ENCODE measurements at regions not wholly inside any gene's neighbourhood (a gene's known extent, or its start where the extent isn't known, plus 50 kb on each side); places are given as distances from the start of the nearest gene placed in this dataset.
"Not testable (repeated sequence)": the region's sequence is repeated elsewhere in the genome, so short reads cannot be mapped to it uniquely, and the experiment has no call there.

DNA sequence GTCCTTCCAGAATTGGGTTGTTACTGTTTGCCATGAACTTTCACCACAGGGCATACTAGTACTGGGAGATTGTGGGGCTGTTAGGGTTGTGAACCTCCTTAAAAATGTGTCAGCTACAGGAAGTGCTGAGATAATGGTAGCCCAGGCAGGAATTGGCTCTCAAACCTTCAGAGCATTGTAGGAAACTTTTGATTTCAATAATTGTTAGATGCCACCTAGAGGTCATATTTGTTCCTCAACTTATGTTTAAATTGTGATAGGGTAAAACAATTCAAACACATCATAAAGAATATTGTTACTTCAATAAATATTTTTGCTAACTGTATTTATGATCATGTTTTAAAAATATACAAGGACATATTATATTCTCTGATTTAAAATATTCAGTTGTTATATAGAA, 594.6 kb downstream of the ADCYAP1 start:
- DNase-seq = no peak

DNA sequence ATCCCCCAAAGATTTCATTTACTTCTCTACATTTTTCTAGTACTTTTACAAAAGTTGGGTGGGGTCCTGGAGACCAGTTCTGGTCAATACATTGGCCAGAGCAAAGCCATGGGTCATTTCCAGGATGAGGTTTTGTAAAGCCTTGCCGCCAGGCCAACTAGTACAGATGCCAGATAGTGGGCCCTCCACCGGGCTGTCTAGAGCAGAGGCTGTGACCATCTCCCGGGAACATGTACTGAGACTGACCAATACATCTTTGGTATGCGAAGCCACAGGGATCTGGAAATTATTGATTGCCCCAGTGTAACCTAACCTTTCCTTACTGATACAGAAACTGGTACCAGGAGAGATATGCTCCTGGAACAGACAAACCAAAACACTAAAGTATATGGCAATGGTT, 599.2 kb downstream of the ADCYAP1 start:
- no peak for DNase-seq

DNA sequence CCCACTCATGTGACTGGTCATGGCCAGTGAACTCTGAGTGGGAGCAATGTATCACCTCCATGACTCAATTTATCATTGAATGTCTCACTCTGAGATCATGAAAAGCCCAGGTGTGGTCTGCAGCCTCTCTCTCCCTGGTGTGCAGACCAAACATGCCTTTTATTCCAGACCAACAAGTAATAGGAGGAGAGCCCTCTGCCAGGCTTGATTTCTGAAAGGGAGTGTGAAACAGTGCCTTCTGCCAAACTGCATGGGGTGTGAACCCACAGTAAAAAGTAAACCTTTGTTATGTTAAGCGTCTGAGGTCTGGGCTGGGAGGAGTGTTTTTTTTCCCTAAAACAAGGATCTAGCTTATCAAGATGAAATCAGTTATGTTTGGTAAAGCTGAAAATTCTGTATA, 601.2 kb downstream of the ADCYAP1 start:
- DNase-seq = no peak

DNA sequence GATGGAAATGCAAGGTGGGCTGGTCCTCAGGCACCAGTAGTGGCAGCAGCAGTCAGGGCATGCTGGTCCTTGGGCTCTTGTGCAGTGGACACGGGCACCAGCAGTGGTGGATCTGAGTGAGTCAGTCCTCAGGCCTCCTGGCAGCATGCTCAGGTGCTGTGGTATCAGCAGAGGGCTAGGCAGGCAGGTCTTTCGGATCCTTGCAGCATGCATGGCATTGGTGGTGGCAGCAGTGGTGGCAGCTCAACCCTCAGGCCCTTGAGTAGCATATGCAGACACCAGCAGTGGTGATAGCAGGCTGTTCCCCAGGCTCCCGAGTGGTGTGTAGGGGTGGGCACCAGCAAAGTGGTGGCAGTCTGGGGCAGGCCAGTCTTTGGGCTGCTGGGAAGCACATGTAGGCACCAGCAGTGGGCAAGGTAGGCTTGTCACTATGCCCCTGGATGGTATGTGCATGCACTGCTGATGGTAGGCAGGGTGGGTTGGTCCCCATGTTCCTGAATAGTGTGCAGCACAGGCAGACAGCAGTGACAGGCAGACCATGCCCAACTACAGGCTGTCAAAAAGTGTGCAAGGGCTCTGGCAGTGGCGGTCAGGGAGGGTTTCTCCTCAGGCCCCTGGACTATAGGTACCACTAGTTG, 606.0 kb downstream of the ADCYAP1 start:
- DNase-seq = no peak

DNA sequence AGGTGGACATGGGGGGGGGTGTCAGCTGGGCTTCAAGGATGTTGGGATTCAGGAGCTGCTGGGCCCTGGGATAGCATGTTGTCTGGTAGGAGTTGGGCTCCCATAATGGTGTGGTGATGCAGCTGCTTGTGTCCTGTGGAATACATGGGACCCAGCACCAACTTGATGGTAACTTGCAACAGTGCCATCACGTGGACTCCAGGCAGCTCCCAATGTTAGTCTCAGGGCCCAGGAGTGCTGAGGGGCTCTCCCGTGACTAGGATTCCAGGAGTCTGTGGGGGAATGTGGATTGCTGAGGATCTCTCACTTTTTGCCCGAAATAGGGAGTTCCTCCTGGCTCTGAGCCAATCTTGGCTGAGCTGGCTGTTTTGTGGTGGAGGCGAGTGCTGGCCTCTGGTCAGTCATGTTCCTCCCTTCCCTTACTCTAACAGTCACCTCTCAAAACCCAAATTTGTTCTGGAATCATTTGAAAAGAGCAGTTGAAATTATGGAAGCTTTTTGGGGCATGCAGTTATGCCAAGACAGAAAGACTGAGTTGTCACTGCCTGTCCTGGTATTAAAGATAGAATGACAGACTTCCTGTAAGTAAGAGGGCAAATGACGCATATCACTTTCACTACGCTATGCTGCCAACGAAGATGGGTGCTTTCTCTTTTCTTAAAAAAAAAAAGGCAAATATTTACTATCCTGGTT, 607.1 kb downstream of the ADCYAP1 start:
- DNase-seq = no peak

DNA sequence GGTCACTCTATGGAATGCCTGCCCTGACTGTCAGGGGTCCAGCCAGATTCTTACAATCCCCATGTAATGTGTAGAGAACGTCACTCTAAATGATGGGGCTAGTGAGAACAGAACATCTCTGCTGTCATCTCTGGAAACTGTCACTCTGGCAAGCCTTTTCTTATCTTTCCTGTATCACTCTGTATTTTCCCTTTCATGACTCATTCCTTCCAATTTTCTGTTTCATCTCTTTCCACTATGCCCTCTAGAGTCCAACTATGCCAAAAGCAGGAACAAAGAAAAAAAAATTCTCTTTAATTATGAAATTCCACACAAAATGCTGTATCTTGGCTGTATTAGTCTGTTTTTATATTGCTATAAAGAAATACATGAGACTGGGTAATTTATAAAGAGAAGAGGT, 608.8 kb downstream of the ADCYAP1 start:
- DNase-seq = no peak

DNA sequence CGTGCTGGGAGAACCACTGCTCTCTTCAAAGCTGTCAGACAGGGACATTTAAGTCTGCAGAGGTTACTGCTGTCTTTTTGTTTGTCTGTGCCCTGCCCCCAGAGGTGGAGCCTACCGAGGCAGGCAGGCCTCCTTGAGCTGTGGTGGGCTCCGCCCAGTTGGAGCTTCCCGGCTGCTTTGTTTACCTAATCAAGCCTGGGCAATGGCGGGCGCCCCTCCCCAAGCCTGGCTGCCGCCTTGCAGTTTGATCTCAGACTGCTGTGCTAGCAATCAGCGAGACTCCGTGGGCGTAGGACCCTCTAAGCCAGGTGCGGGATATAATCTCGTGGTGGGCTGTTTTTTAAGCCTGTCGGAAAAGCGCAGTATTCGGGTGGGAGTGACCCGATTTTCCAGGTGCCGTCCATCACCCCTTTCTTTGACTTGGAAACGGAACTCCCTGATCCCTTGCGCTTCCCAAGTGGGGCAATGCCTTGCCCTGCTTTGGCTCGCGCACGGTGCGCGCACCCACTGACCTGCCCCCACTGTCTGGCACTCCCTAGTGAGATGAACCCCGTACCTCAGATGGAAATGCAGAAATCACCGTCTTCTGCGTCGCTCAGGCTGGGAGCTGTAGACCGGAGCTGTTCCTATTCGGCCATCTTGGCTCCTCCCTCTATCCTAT, 617.0 kb downstream of the ADCYAP1 start:
- not testable (repeated sequence) for DNase-seq

DNA sequence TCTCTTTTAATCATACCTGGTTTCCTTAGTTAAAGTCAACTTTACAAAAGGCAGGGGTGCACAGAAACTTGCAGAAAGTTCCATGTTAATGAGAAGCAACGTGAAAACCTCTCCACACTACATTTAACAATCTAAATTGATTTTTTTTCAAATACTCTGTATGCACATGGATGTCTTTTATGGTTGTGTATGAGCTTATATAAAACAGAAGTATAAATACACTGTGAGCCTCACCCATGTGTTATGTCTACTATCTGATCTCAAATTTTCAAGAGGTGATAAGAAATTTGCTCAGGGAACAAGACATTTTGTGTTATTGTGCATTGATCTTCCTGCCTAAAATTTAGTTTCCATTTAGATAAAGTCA, 617.6 kb downstream of the ADCYAP1 start:
- no peak for DNase-seq

DNA sequence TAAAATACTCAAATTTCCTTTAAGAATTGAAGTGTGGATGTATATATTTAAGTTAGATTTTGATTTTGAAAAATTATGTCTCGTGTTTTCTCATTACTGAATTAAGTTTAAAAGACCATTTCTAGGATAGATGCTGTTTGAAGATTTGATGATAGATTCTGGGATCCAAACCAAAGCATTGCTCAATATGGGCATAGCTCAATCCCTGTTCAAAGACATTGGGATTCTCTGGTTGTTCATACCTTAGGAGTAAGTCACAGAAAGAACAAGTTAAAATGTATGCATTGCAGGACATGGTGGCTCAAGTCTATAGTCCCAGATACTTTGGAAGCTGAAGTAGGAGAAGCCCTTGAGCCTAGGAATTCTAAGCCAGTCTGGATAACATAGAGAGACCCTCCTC, 622.3 kb downstream of the ADCYAP1 start:
- DNase-seq = no peak

DNA sequence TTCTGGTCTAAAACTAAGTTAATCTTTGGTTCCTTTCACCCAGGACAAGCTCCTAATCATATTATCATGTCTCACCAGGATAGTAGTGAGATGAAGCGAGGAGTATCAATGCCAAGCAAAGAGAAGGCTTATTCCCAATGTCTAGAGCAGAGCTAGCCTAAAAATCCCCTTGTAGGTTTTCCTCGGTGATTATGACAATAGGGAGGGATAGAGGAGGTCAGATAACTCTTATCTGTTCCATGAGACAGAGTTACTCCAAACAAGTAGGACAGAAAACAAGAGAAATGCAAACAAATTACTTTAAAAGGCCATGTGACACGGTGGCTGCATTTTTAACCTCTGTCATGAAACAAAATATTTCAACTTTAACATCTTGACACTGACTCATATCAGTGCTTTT, 623.1 kb downstream of the ADCYAP1 start:
- no peak for DNase-seq

DNA sequence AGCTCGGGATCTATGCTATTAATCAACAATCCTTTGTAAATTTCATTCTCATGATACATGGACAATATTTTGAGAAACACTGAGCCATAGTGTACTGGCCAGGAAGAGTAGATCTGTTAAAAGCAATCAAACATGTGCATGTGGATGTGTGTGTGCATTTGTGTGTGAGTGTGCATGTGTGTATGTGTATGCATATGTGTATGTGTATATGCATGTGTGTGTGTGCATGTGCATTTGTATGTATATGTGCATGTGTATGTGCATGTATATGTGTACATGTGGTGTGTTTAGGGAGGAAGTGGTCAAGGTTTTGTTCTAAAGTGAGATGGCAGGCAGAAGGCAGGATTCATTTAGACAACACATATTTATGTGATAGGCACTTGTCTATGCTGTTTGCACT, 623.8 kb downstream of the ADCYAP1 start:
- no peak for DNase-seq

DNA sequence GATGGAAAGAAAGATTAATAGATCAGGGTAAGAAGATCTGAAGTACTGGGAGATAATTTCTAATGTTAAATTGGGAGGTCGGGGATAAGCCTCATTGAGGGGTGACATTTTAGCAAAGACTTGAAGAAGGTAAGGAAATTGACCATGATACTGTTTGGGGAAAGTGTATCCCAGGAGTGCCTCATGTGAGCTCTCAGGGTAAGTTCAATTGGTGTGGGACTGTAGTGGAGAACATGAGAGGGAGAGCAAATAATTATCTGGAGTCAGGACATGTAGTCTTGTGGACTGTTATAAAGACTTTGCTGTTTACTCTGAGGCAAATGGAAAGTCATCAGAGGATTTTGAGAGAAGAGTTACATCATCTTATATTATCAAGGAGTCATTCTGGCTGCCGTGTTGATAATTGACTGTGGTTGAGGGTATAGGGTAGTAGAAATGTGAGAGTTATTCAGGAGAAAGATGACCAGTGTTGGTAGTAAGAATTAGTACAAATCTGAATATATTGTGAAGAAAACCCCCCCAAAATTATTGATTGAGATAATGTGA, 624.4 kb downstream of the ADCYAP1 start:
- DNase-seq = no peak

DNA sequence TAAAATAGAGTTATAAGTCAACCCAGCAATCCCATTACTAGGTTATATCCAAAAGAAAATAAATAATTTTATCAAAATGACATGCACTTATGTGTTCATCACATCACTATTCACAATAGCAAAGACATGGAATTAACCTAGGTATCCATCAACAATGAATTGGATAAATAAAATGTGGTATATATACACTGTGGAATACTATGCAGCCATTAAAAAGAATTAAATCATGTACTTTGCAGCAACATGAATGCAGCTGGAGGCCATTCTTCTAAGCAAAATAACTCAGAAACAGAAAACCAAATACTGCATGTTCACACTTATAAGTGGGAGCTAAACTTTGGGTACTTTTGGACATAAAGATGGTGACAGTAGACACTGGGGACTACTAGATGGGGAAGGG, 626.0 kb downstream of the ADCYAP1 start:
- no peak for DNase-seq

DNA sequence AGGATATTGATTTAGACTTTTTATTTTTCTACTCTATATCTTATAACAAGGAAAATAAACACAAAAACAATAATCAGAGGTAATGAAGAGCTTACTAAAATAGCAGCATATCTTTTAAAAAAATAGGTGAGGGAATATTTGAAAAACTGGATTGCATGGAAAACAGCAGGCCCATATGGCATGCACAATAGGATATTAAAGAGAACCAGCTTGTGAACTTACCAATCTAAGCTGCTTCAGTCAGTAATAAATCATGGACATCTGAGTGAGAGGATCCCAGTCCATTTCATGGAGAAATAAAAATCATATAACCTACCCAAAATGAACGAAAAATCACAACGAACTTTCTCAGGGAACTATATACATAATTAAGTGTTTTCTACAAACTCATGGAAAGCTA, 634.6 kb downstream of the ADCYAP1 start:
- no peak for DNase-seq

DNA sequence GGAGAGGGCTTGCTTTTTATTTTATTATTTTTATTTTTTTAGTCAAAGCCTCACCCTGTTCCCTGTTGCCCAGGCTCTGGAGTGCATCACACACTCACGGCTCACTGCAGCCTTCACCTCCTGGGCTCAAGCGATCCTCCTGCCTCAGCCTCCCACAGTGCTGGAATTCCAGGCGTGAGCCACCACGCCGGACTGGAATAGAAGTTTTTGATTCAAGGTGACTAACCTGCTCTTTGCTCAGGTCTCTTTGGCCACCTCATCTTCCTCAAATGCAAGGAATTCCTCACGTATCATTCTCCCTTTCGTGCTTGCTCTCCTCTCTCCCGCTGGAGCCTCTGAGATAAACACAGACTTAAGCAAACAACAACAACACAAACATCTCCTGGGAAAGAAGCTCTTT, 636.8 kb downstream of the ADCYAP1 start:
- no peak for DNase-seq

DNA sequence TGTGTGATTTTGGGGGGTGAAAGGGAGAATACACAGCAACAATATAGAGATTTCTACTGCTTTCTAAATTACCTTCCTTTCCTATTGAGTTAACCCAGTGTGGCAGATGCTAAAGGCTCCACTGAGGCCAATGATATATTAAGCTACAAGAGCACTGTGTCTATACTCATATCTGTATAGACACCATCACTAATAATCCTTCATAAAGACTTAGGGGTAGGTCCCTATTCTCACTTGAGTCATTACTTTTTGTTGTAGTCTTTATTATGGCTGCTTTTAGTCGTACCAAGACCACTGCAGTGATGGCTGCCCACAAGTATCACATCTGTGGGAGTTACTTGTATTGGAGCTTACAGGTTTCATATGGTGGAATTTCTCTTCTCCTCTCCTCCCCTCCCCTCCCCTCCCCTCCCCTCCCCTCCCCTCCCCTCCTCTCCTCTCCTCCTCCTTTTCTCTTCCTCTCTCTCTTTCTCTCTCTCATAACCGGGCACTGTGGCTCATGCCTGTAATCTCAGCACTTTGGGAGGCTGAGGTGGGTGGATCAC, 637.6 kb downstream of the ADCYAP1 start:
- DNase-seq = no peak

DNA sequence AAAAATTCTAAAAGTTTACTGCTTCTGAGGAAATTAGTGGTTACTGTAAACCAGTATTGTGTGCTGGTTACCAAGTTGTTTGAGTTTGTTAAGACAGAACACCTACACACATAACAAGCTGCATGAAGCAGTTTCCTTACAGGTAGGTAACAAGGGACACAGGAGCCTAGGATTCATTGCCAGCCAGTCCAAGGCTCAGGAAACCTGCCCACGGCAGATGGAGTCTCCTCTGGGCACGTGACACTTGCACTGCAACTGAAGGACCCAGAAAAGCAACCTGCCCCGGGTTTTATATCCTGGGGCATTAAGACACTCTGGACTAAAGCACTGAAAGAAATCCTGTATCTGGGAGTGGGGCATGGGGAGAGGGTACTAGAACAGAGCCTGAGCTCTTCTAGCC, 639.3 kb downstream of the ADCYAP1 start:
- no peak for DNase-seq

DNA sequence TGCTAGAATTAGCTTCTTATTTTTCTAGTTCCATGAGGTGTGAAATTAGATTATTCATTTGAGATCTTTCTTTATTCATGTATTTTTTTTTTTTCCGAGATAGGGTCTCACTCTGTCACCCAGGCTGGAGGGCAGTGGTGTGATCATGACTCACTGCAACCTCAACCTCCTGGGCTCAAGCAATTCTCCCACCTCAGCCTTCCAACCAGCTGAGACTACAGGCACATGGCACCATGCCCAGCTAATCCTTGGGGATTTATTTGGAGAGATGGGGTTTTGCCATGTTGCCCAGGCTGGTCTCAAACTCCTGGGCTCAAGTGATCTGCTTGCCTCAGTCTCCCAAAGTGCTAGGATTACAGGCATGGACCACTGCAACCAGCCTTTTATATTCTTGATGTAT, 653.0 kb downstream of the ADCYAP1 start:
- not testable (repeated sequence) for DNase-seq

DNA sequence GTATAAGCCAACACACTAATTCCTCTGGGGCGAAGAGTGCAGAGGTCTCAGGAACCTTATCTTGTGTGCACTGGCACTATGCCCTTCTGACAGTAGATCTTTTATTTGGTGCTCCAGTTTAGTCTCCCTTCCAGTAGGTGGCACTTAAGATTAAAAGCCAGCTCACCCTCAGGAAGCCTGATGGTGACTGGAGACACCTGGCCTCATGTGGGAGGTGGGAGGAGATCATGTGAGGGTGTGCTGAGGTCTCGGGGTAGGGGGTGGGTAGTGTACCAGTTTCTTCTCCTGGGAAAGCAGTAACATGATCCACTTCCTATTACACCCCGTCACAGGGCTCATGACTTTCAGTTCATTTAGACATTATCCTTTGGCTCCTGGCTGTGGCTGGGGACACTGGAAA, 654.9 kb downstream of the ADCYAP1 start:
- DNase-seq = no peak

DNA sequence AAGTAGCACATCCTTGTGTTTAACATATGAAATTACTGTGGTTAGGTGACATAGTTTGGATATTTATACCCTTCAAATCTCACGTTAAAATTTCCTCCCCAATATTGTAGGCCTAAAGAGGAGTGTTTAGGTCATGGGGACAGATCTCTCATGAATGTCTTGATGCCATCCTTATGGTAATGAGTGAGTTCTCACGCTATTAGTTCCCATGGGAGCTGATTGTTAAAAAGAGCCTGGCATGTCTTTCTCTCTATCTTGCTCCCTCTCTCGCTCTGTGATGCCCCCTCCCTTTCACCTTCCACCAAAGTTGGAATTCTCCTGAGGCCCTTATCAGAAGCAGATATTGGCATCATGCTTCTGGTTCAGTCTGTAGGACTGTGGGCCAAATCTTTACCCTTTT, 660.1 kb downstream of the ADCYAP1 start:
- no peak for DNase-seq

DNA sequence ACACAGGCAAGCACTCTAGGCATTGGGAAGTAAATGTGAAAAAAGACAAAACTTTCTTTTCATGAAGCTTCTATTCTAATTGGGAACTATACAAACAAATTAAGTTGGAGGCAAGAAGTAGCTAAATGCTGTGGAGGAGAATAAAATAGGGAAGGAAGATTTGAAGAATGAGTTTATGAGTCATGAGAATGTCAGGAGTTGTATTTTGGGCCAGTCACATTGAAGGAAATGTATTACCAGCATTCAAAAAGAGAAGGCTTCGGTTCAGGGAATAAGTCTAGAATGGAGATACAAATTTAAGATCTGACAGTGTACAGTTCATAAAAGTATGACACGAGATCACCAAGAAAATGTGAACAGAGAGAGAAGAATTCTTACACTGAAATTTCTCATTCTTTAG, 666.5 kb downstream of the ADCYAP1 start:
- DNase-seq = no peak

DNA sequence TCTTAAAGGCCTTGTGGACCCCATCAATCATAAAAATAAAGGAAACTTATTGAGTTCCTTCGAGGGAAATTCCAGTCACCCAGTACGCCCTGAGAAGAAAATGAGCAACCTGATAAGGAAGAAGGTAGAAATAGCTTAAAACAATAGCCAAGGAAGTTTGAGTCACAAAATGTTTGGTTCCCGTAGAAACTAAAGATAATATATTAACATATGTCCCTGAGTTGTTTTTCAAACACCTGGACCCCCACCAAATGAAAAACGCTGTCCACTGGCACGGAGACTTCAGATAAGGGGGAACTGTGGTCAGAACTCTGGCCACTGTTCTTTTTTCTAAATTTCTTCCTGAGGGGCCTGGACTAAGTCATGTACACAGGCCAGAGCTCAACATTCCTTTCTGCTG, 669.1 kb downstream of the ADCYAP1 start:
- no peak for DNase-seq

DNA sequence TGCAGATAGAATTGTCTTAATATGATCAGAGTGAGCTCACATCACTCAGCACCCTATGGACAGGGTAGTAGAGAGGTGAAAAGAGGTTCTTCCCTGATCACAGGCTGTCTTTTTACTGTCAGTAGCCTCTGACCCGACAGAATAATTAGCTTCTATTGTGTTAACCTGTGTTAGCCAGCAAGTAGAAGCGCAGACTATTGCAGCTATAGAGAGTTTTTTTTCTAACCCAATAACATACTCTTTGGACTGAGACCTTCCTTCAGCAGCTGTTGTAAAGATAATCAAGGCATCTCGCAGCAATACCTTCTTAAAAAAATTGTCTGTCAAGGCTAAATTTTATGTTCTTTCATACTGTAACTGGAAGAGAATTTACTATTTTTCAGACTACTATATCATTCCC, 670.4 kb downstream of the ADCYAP1 start:
- no peak for DNase-seq

DNA sequence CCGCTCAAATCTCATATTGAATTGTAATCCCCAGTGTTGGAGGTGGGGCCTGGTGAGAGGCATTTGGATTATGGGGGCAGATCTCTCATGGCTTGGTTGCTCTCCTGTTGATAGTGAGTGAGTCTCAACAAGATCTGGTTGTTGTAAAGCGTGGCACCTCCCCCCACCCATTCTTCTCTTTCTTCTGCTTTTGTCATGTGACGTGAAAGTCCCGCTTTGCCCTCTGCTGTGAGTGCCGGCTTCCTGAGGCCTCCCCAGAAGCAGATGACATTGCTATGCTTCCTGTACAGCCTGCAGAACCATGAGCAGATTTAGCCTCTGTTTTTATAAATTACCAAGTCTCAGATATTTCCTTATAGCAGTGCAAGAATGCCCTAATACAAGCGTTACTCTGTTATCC, 673.8 kb downstream of the ADCYAP1 start:
- DNase-seq = no peak

All from CD4-positive, alpha-beta T cell treated with Interleukin-21 for 1 hour (primary cell).